ENCODE measurements at regions not wholly inside any gene's neighbourhood (a gene's known extent, or its start where the extent isn't known, plus 50 kb on each side); places are given as distances from the start of the nearest gene placed in this dataset.

GRCh38 chr13:22120646-22121045, 449.8 kb downstream of the FGF9 start:
- Histone ChIP-seq H3K27me3 (ENCODE audit: control insufficient read depth, insufficient read depth, low read length) (no peaks in the 10 kb centered on the region), H3K4me3 (ENCODE audit: low read depth, low read length) (no peak overlapping the region), H3K9me3 (ENCODE audit: control insufficient read depth, insufficient read depth, low read length) (no peaks in the 10 kb centered on the region), H3K27ac (ENCODE audit: low read depth, low read length) (no peak overlapping the region)
- no peak for DNase-seq (ENCODE audit: low read depth, low spot score)
- ChIA-PET CTCF (no interaction called here), POLR2A (no interaction called here)
- TF ChIP-seq CTCF (IDR thresholded peaks at IDR 0.05; ENCODE audit: low read depth, low read length), result no peak

GRCh38 chr13:22121146-22121739, 450.4 kb downstream of the FGF9 start:
- Histone ChIP-seq H3K27ac (ENCODE audit: low read depth, low read length) (no peak overlapping the region), H3K27me3 (ENCODE audit: control insufficient read depth, insufficient read depth, low read length) (no peaks in the 10 kb centered on the region), H3K4me3 (ENCODE audit: low read depth, low read length) (no peak overlapping the region), H3K9me3 (ENCODE audit: control insufficient read depth, insufficient read depth, low read length) (no peaks in the 10 kb centered on the region)
- CTCF ChIA-PET, result no interaction called here
- DNase-seq (ENCODE audit: low read depth, low spot score), result no peak
- POLR2A ChIA-PET, result no interaction called here
- TF ChIP-seq CTCF (IDR thresholded peaks at IDR 0.05; ENCODE audit: low read depth, low read length), result no peak

GRCh38 chr13:22126433-22127021, 455.7 kb downstream of the FGF9 start:
- no peak for DNase-seq (ENCODE audit: low read depth, low spot score)
- Histone ChIP-seq H3K27ac (ENCODE audit: low read depth, low read length) (no peak overlapping the region), H3K9me3 (ENCODE audit: control insufficient read depth, insufficient read depth, low read length) (no peaks in the 10 kb centered on the region; the same call in 1 of the 2 replicates), H3K27me3 (ENCODE audit: control insufficient read depth, insufficient read depth, low read length) (no peaks in the 10 kb centered on the region), H3K4me3 (ENCODE audit: low read depth, low read length) (no peak overlapping the region)
- TF ChIP-seq CTCF (IDR thresholded peaks at IDR 0.05; ENCODE audit: low read depth, low read length), result no peak
- ChIA-PET POLR2A (no interaction called here), CTCF (no interaction called here)

- POLR2A ChIA-PET, result interaction anchor here (1.5 kb wide), 1 partner anchor 19 kb away, joined by 8 read pairs; no protein-coding TSS in a partner anchor
Measured at GRCh38 chr13:22127277-22128164, 456.6 kb downstream of the FGF9 start.

More at GRCh38 chr13:22127277-22128164, 456.6 kb downstream of the FGF9 start:
- no peak for DNase-seq (ENCODE audit: low read depth, low spot score)
- Histone ChIP-seq H3K27ac (ENCODE audit: low read depth, low read length) (no peak overlapping the region), H3K27me3 (ENCODE audit: control insufficient read depth, insufficient read depth, low read length) (no peaks in the 10 kb centered on the region), H3K4me3 (ENCODE audit: low read depth, low read length) (no peak overlapping the region), H3K9me3 (ENCODE audit: control insufficient read depth, insufficient read depth, low read length) (no peaks in the 10 kb centered on the region; the same call in 1 of the 2 replicates)
- CTCF ChIA-PET, result no interaction called here
- TF ChIP-seq CTCF (IDR thresholded peaks at IDR 0.05; ENCODE audit: low read depth, low read length), result no peak

All from AG04450 (cell line).